H9 (cell line): ENCODE measurements at regions not wholly inside any gene's neighbourhood (a gene's known extent, or its start where the extent isn't known, plus 50 kb on each side); places are given as distances from the start of the nearest gene placed in this dataset.

Experiments
- DNase-seq: peaks from one replicate; pipeline ENCODE4 v3.0.0-alpha.2; 2017
- H2AFZ ChIP-seq: one replicate; pipeline ENCODE4 v1.6.1; 2013; ENCODE audit warnings: mild to moderate bottlenecking, low read length, control low read depth, moderate library complexity
- H2AK5ac ChIP-seq: 2 replicates; pipeline ENCODE4 v1.6.1; 2013; ENCODE audit warnings: low read length, control low read depth, mixed read lengths; ENCODE audit not compliant: insufficient read length
- H2BK120ac ChIP-seq: one replicate; pipeline ENCODE4 v1.6.1; 2013; ENCODE audit warnings: low read depth, mild to moderate bottlenecking, low read length, control low read depth, inconsistent platforms; ENCODE audit not compliant: poor library complexity, severe bottlenecking
- H2BK12ac ChIP-seq: 2 replicates; pipeline ENCODE4 v1.6.1; 2013; ENCODE audit warnings: low read length, control low read depth, mixed read lengths, low read depth; ENCODE audit not compliant: insufficient read length
- H2BK15ac ChIP-seq: 2 replicates; pipeline ENCODE4 v1.6.1; 2013; ENCODE audit warnings: low read depth, low read length, control low read depth
- H2BK20ac ChIP-seq: one replicate; pipeline ENCODE4 v1.6.1; 2013; ENCODE audit warnings: low read depth, mild to moderate bottlenecking, low read length, control low read depth, inconsistent platforms; ENCODE audit not compliant: poor library complexity, severe bottlenecking
- H2BK5ac ChIP-seq: 2 replicates; pipeline ENCODE4 v1.6.1; 2013; ENCODE audit warnings: low read length, control low read depth, mixed read lengths; ENCODE audit not compliant: insufficient read length
- H3K14ac ChIP-seq: 2 replicates; pipeline ENCODE4 v1.6.1; 2013; ENCODE audit warnings: low read length, control low read depth; ENCODE audit not compliant: insufficient read depth
- H3K18ac ChIP-seq: 2 replicates; pipeline ENCODE4 v1.6.1; 2013; ENCODE audit warnings: low read depth, mild to moderate bottlenecking, mixed read lengths, low read length, control low read depth; ENCODE audit not compliant: insufficient read length
- H3K23ac ChIP-seq: 2 replicates; pipeline ENCODE4 v1.6.1; 2013; ENCODE audit warnings: low read length, control low read depth, mixed read lengths, low read depth; ENCODE audit not compliant: insufficient read length
- H3K23me2 ChIP-seq: 2 replicates; pipeline ENCODE4 v1.6.1; 2013; ENCODE audit warnings: low read depth, mild to moderate bottlenecking, mixed read lengths, low read length, control low read depth; ENCODE audit not compliant: insufficient read length, poor library complexity, severe bottlenecking
- H3K27ac ChIP-seq: 2 replicates; pipeline ENCODE4 v1.5.1; 2013; ENCODE audit warnings: low read length, control low read depth, mixed read lengths, low read depth; ENCODE audit not compliant: insufficient read length
- H3K27me3 ChIP-seq: 2 replicates; pipeline ENCODE4 v1.6.1; 2013; ENCODE audit warnings: low read length, control low read depth, inconsistent platforms; ENCODE audit not compliant: insufficient read depth
- H3K4ac ChIP-seq: 2 replicates; pipeline ENCODE4 v1.6.1; 2013; ENCODE audit warnings: low read depth, mild to moderate bottlenecking, control low read depth, inconsistent platforms, low read length, moderate library complexity
- H3K4me1 ChIP-seq: 2 replicates; pipeline ENCODE4 v1.6.1; 2013; ENCODE audit warnings: low read length, control low read depth, inconsistent platforms; ENCODE audit not compliant: insufficient read depth
- H3K4me2 ChIP-seq: 2 replicates; pipeline ENCODE4 v1.6.1; 2013; ENCODE audit warnings: low read length, control low read depth, mixed read lengths; ENCODE audit not compliant: insufficient read length, insufficient read depth
- H3K56ac ChIP-seq: 2 replicates; pipeline ENCODE4 v1.6.1; 2013; ENCODE audit warnings: low read depth, mild to moderate bottlenecking, mixed read lengths, low read length, control low read depth; ENCODE audit not compliant: insufficient read length
- H3K79me1 ChIP-seq: 2 replicates; pipeline ENCODE4 v1.6.1; 2013; ENCODE audit warnings: low read depth, mild to moderate bottlenecking, moderate library complexity, low read length, control low read depth, inconsistent platforms; ENCODE audit not compliant: insufficient read depth, poor library complexity, severe bottlenecking
- H3K79me2 ChIP-seq: 2 replicates; pipeline ENCODE4 v1.6.1; 2013; ENCODE audit warnings: low read length, control low read depth, inconsistent platforms; ENCODE audit not compliant: insufficient read depth
- H3K9ac ChIP-seq: 2 replicates; pipeline ENCODE4 v1.6.1; 2013; ENCODE audit warnings: low read length, control low read depth, mixed read lengths; ENCODE audit not compliant: insufficient read length; ENCODE audit errors: extremely low read depth
- H3K9me3 ChIP-seq: one replicate; pipeline ENCODE4 v1.6.1; 2013; ENCODE audit warnings: low read depth, low read length, inconsistent platforms; ENCODE audit not compliant: control insufficient read depth
- H3T11ph ChIP-seq: one replicate; pipeline ENCODE4 v1.6.1; 2013; ENCODE audit warnings: mild to moderate bottlenecking, low read length, control low read depth, inconsistent platforms
- H4K20me1 ChIP-seq: one replicate; pipeline ENCODE4 v1.6.1; 2013; ENCODE audit not compliant: control insufficient read depth, insufficient read length, insufficient read depth
- H4K5ac ChIP-seq: 2 replicates; pipeline ENCODE4 v1.6.1; 2013; ENCODE audit warnings: low read depth, mild to moderate bottlenecking, mixed read lengths, low read length, control low read depth; ENCODE audit not compliant: insufficient read length
- H4K8ac ChIP-seq: replicated peaks from 2 replicates; pipeline ENCODE4 v1.6.1; 2013; ENCODE audit warnings: low read length, control low read depth, mixed read lengths, low read depth; ENCODE audit not compliant: insufficient read length
- H4K91ac ChIP-seq: 2 replicates; pipeline ENCODE4 v1.6.1; 2013; ENCODE audit warnings: low read depth, mild to moderate bottlenecking, moderate library complexity, mixed read lengths, low read length, control low read depth; ENCODE audit not compliant: insufficient read length
- H3K27ac Mint-ChIP-seq, 3 experiments: 2 replicates in 2 of 3; 3 replicates in 1 of 3; pipeline ENCODE4 v1.8.0; 2020 to 2021; ENCODE audit warnings: mixed read lengths in 3 of 3, mild to moderate bottlenecking in 1 of 3, moderate library complexity in 1 of 3
- H3K27me3 Mint-ChIP-seq: 2 replicates; pipeline ENCODE4 v1.8.0; 2021; ENCODE audit warnings: low read depth, mild to moderate bottlenecking, moderate library complexity, mixed read lengths
- H3K36me3 Mint-ChIP-seq, 3 experiments: 2 replicates in 2 of 3; 3 replicates in 1 of 3; pipeline ENCODE4 v1.8.0; 2020 to 2021; ENCODE audit warnings: low read depth in 3 of 3, mixed read lengths in 3 of 3; ENCODE audit not compliant: insufficient read depth in 1 of 3
- H3K4me1 Mint-ChIP-seq, 2 experiments: 2 replicates each; pipeline ENCODE4 v1.8.0; 2020; ENCODE audit warnings: mixed read lengths in 2 of 2
- H3K4me3 Mint-ChIP-seq, 2 experiments: 2 replicates in 1 of 2; 3 replicates in 1 of 2; pipeline ENCODE4 v1.8.0; 2020 to 2021; ENCODE audit warnings: mild to moderate bottlenecking in 2 of 2, mixed read lengths in 2 of 2, moderate library complexity in 1 of 2
- H3K9me3 Mint-ChIP-seq, 2 experiments: 2 replicates in 1 of 2; 3 replicates in 1 of 2; pipeline ENCODE4 v1.8.0; 2020; ENCODE audit warnings: mild to moderate bottlenecking in 2 of 2, mixed read lengths in 2 of 2, moderate library complexity in 1 of 2
- CTCF ChIP-seq: fragments of 200-600 bp; sonication (generic); conservative IDR thresholded peaks from 3 replicates; pipeline ENCODE4 v1.8.0; 2021; ENCODE audit warnings: antibody characterized with exemption, mild to moderate bottlenecking
- WGBS: extraction: QIAGEN DNeasy Blood & Tissue Kit; methylation state at CpG from one replicate; pipeline ENCODE4 v1.1.7; 2013; ENCODE audit warnings: missing lambda C conversion rate, low lambda C conversion rate, mixed read lengths; ENCODE audit not compliant: insufficient read length; ENCODE audit errors: extremely low coverage; 5-methylcytosine and 5-hydroxymethylcytosine counted together

- no peaks in the 10 kb centered on the region for H3K27me3 Mint-ChIP-seq
These were observed 223.3 kb upstream of the KCNJ16 start for GRCh38 chr17:69851736-69852135.

More at GRCh38 chr17:69851736-69852135, 223.3 kb upstream of the KCNJ16 start:
- Mint-ChIP-seq H3K27ac (no peak overlapping the region), H3K9me3 (no peaks in the 10 kb centered on the region; a peak in 1 of 5 replicates), H3K4me1 (no peaks in the 10 kb centered on the region), H3K36me3 (no peaks in the 10 kb centered on the region), H3K4me3 (no peak overlapping the region)
- Histone ChIP-seq H3T11ph (no peak overlapping the region), H3K9ac (no peak overlapping the region), H3K56ac (no peak overlapping the region), H4K91ac (no peak overlapping the region), H3K79me1 (no peaks in the 10 kb centered on the region), H2AK5ac (no peak overlapping the region), H3K4me1 (no peaks in the 10 kb centered on the region), H3K23ac (no peak overlapping the region), H4K8ac (no peak overlapping the region), H4K20me1 (no peaks in the 10 kb centered on the region), H3K9me3 (no peaks in the 10 kb centered on the region), H2BK120ac (no peak overlapping the region), H2BK12ac (no peak overlapping the region), H3K79me2 (no peaks in the 10 kb centered on the region), H3K18ac (no peak overlapping the region), H2BK20ac (no peak overlapping the region), H3K27me3 (no peaks in the 10 kb centered on the region), H3K27ac (no peak overlapping the region), H3K4ac (no peak overlapping the region), H4K5ac (no peak overlapping the region), H2BK15ac (no peak overlapping the region), H3K4me2 (no peak overlapping the region), H2AFZ (no peak overlapping the region), H3K14ac (no peak overlapping the region), H3K23me2 (no peaks in the 10 kb centered on the region), H2BK5ac (no peak overlapping the region)
- no peak for TF ChIP-seq CTCF
- whole genome bisulfite sequencing = no CpG with 5 or more reads among the region's 4 CpGs
- no peak for DNase-seq
